ENCODE measurements at regions not wholly inside any gene's neighbourhood (a gene's known extent, or its start where the extent isn't known, plus 50 kb on each side); places are given as distances from the start of the nearest gene placed in this dataset.
"Not testable (repeated sequence)": the region's sequence is repeated elsewhere in the genome, so short reads cannot be mapped to it uniquely, and the experiment has no call there.

- not testable (repeated sequence) for TF ChIP-seq PATZ1 (CRISPR knock-in tag; IDR thresholded peaks at IDR 0.05; ENCODE audit: borderline replicate concordance); SNAI2 (CRISPR knock-in tag; IDR thresholded peaks at IDR 0.05); PPARA (CRISPR knock-in tag; IDR thresholded peaks at IDR 0.05; ENCODE audit: borderline replicate concordance); RARB (CRISPR knock-in tag; IDR thresholded peaks at IDR 0.05); ZNF8 (CRISPR knock-in tag; IDR thresholded peaks at IDR 0.05); ESRRG (CRISPR knock-in tag; IDR thresholded peaks at IDR 0.05); ZNF70 (CRISPR knock-in tag; IDR thresholded peaks at IDR 0.05); ZFP3 (CRISPR knock-in tag; IDR thresholded peaks at IDR 0.05); ARNTL (CRISPR knock-in tag; IDR thresholded peaks at IDR 0.05; ENCODE audit: borderline replicate concordance, low read depth)
- TF ChIP-seq, protein P1, sequence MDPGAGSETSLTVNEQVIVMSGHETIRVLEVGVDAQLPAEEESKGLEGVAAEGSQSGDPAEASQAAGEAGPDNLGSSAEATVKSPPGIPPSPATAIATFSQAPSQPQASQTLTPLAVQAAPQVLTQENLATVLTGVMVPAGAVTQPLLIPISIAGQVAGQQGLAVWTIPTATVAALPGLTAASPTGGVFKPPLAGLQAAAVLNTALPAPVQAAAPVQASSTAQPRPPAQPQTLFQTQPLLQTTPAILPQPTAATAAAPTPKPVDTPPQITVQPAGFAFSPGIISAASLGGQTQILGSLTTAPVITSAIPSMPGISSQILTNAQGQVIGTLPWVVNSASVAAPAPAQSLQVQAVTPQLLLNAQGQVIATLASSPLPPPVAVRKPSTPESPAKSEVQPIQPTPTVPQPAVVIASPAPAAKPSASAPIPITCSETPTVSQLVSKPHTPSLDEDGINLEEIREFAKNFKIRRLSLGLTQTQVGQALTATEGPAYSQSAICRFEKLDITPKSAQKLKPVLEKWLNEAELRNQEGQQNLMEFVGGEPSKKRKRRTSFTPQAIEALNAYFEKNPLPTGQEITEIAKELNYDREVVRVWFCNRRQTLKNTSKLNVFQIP (CRISPR knock-in tag; IDR thresholded peaks at IDR 0.05; ENCODE audit: borderline replicate concordance, low read depth): not testable (repeated sequence)
- TF ChIP-seq, protein P2, sequence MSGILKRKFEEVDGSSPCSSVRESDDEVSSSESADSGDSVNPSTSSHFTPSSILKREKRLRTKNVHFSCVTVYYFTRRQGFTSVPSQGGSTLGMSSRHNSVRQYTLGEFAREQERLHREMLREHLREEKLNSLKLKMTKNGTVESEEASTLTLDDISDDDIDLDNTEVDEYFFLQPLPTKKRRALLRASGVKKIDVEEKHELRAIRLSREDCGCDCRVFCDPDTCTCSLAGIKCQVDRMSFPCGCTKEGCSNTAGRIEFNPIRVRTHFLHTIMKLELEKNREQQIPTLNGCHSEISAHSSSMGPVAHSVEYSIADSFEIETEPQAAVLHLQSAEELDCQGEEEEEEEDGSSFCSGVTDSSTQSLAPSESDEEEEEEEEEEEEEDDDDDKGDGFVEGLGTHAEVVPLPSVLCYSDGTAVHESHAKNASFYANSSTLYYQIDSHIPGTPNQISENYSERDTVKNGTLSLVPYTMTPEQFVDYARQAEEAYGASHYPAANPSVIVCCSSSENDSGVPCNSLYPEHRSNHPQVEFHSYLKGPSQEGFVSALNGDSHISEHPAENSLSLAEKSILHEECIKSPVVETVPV (CRISPR knock-in tag; IDR thresholded peaks at IDR 0.05): not testable (repeated sequence)
- TF ChIP-seq, protein P3, sequence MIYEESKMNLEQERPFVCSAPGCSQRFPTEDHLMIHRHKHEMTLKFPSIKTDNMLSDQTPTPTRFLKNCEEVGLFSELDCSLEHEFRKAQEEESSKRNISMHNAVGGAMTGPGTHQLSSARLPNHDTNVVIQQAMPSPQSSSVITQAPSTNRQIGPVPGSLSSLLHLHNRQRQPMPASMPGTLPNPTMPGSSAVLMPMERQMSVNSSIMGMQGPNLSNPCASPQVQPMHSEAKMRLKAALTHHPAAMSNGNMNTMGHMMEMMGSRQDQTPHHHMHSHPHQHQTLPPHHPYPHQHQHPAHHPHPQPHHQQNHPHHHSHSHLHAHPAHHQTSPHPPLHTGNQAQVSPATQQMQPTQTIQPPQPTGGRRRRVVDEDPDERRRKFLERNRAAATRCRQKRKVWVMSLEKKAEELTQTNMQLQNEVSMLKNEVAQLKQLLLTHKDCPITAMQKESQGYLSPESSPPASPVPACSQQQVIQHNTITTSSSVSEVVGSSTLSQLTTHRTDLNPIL (CRISPR knock-in tag; IDR thresholded peaks at IDR 0.05; ENCODE audit: low read depth): not testable (repeated sequence)
These were observed 175.9 kb downstream of the OTOP1 start for GRCh38 chr4:4050781-4051180.
